Spleen (tissue), 11 donors: ENCODE measurements at regions not wholly inside any gene's neighbourhood (a gene's known extent, or its start where the extent isn't known, plus 50 kb on each side); places are given as distances from the start of the nearest gene placed in this dataset.

Experiments used
- DNase-seq: peaks from one replicate; pipeline ENCODE4 v3.0.0-alpha.2; 2020
- H3K27ac ChIP-seq, 8 donors: fragments of 200-600 bp; sonication (generic) in 7 of 8; 1 replicate in 4 of 8; 2 replicates in 4 of 8; pipeline versions ENCODE4 v1.5.0 to v1.8.0; 2016 to 2021; ENCODE audit warnings: inconsistent platforms in 4 of 8, mild to moderate bottlenecking in 4 of 8, moderate library complexity in 1 of 8
- H3K27me3 ChIP-seq, 7 donors: fragments of 200-600 bp; sonication (generic) in 6 of 7; replicated peaks in 1 of 7; 1 replicate in 4 of 7; 2 replicates in 3 of 7; pipeline versions ENCODE4 v1.5.0 to v1.8.0; 2016 to 2021; ENCODE audit warnings: inconsistent platforms in 3 of 7, mild to moderate bottlenecking in 1 of 7
- H3K36me3 ChIP-seq, 6 donors: fragments of 200-600 bp; sonication (generic) in 5 of 6; 1 replicate in 4 of 6; 2 replicates in 2 of 6; pipeline versions ENCODE4 v1.5.0 to v1.8.0; 2016 to 2021; ENCODE audit warnings: inconsistent platforms in 2 of 6
- H3K4me1 ChIP-seq, 6 donors: fragments of 200-600 bp; sonication (generic) in 5 of 6; 1 replicate in 3 of 6; 2 replicates in 3 of 6; pipeline versions ENCODE4 v1.5.0 to v1.8.0; 2016 to 2021; ENCODE audit warnings: inconsistent platforms in 3 of 6
- H3K4me3 ChIP-seq, 8 donors: fragments of 200-600 bp; sonication (generic) in 7 of 8; 1 replicate in 4 of 8; 2 replicates in 4 of 8; pipeline versions ENCODE4 v1.5.0 to v1.8.0; 2016 to 2021; ENCODE audit warnings: inconsistent platforms in 4 of 8, mild to moderate bottlenecking in 4 of 8, moderate library complexity in 2 of 8
- H3K9me3 ChIP-seq, 8 donors: fragments of 200-600 bp; sonication (generic) in 7 of 8; 1 replicate in 4 of 8; 2 replicates in 4 of 8; pipeline versions ENCODE4 v1.5.0 to v1.8.0; 2016 to 2021; ENCODE audit warnings: inconsistent platforms in 4 of 8
- POLR2A ChIP-seq, 3 donors: fragments of 450-650 bp; IDR thresholded peaks; one replicate each; pipeline ENCODE4 v1.5.1; 2017; ENCODE audit warnings: antibody characterized with exemption in 3 of 3, mild to moderate bottlenecking in 1 of 3
- POLR2AphosphoS5 ChIP-seq, 3 donors: sonication (generic); formaldehyde crosslinking; IDR thresholded peaks; one replicate each; pipeline ENCODE4 v1.5.1; 2017; ENCODE audit warnings: antibody characterized with exemption in 3 of 3
- WGBS, 5 donors: extraction: QIAGEN DNeasy Blood & Tissue Kit in 3 of 5; methylation state at CpG; one replicate each; pipeline versions ENCODE4 v1.1.5 to v1.1.7; 2013 to 2018; 5-methylcytosine and 5-hydroxymethylcytosine counted together
- intact Hi-C: fragments of 100-400 bp; cut with DNase I; formaldehyde crosslinking; loops from one replicate; pipeline ENCODE4 v1.15.0; 2023; ENCODE audit warnings: low total_unique reads
- TF ChIP-seq, protein P1 (sequence below), 11 experiments: fragments of 200-600 bp in 7 of 11; fragments of 450-650 bp in 4 of 11; sonication (generic) in 4 of 11; IDR thresholded peaks in 8 of 11; conservative IDR thresholded peaks in 3 of 11; 1 replicate in 7 of 11; 2 replicates in 4 of 11; pipeline versions ENCODE4 v1.4.0 to v1.8.0; 2016 to 2021; ENCODE audit warnings: antibody characterized with exemption in 11 of 11, inconsistent platforms in 4 of 11, mild to moderate bottlenecking in 1 of 11
- donor health status: healthy with polysubstance abuse.
- donor health status: DM: no; HTN: no; CAD: no; lungs with moderate emphysema.
- donor health status: DM: no; HTN: no; CAD: no.
- donor health status: Bipolar disorder and iron deficiency.
- donor health status: healthy.
- donor health status: DM: no; HTN: no; CAD: no.
- donor health status: DM: yes; HTN: yes; CAD: no.

DNA sequence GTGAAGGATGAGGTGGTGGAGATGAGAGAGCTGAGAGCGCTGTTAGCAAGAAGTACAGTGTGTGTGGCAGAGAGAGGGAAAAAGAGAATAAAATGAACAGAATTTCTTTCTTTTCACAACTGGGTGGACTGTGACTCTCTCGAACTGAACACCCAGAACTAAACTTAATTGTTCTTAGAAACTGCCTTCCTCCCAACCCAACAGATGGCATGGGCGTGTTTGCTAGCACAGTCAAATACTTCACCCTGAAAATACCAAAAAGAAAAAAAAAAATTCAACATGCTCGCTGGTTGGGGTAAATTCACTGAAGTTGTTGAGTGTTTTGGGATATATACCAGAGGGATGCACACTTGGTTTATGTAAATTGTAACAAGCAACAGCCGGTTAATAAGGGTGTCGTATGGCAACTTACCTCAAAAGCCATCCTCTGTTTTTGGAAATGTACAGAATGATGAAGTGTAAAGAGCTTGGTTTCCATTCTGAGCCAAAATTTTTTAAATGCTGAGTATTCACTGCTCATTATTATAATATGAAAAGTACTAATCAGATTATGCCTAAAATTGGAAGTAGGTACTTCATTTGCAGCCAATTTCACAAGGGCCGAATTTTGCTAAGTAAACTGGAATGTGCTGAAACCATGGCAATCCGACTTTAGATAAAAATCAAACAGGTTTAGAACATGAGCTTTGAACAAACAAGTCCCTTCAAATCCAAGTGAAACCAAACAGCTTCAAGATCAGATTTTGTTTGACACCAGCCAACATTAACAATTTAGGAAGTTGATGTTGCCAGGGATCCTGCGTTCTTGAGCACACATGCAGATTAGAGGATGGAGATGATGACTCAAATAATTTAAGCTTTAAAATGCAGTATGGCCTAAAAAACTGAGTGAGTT, 115.8 kb downstream of the ZIC5 start:
- intact Hi-C loops, result no loop called here
- Histone ChIP-seq H3K9me3 (no peaks in the 10 kb centered on the region), H3K27ac (no peak overlapping the region), H3K27me3 (no peaks in the 10 kb centered on the region), H3K4me3 (no peak overlapping the region), H3K4me1 (peaks cover 0 to 13% (median 6%) of the 10 kb centered on the region in 6 donors), H3K36me3 (peaks cover 0 to 11% (median 0%) of the 10 kb centered on the region in 6 donors)
- DNase-seq, result no peak
- TF ChIP-seq POLR2A (IDR thresholded peaks at IDR 0.05), result no peak
- TF ChIP-seq, protein P1, sequence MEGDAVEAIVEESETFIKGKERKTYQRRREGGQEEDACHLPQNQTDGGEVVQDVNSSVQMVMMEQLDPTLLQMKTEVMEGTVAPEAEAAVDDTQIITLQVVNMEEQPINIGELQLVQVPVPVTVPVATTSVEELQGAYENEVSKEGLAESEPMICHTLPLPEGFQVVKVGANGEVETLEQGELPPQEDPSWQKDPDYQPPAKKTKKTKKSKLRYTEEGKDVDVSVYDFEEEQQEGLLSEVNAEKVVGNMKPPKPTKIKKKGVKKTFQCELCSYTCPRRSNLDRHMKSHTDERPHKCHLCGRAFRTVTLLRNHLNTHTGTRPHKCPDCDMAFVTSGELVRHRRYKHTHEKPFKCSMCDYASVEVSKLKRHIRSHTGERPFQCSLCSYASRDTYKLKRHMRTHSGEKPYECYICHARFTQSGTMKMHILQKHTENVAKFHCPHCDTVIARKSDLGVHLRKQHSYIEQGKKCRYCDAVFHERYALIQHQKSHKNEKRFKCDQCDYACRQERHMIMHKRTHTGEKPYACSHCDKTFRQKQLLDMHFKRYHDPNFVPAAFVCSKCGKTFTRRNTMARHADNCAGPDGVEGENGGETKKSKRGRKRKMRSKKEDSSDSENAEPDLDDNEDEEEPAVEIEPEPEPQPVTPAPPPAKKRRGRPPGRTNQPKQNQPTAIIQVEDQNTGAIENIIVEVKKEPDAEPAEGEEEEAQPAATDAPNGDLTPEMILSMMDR (IDR thresholded peaks at IDR 0.05 in 8 of 11, conservative IDR thresholded peaks at IDR 0.05 in 3 of 11), result no peak
- no peak for TF ChIP-seq POLR2AphosphoS5 (IDR thresholded peaks at IDR 0.05)
- 86 to 93% (median 91%) methylated on average over 9 of the region's 9 CpGs for WGBS, 5 donors

DNA sequence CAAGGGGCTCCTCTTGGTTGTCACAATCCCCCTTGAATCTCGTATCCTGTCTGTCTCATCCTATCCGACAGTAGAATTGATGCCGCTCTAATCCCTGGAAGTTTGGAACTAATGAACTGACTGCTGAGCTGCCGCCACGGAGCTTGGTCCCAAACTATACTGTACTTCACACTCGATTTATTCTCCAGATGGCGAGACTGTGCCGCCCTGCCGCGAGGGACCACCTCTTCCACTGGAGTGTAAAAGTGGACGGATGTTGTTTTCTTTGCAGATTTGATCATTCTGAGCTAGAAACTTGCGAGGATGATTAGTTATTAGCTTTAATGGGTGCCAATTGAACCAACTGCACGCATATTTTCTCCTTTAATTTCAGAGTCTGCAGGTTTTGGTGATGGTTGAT, 117.2 kb downstream of the ZIC5 start:
- H3K27me3 ChIP-seq, result no peaks in the 10 kb centered on the region
- no peak overlapping the region for H3K4me3 ChIP-seq
- 91 to 95% (median 93%) methylated on average over 13 of the region's 13 CpGs for WGBS, 5 donors
- intact Hi-C loops, result no loop called here
- H3K9me3 ChIP-seq, result no peaks in the 10 kb centered on the region
- H3K4me1 ChIP-seq, result peaks cover 0 to 6% (median 4%) of the 10 kb centered on the region in 6 donors
- DNase-seq, result no peak
- H3K36me3 ChIP-seq, result peaks cover 0 to 10% (median 0%) of the 10 kb centered on the region in 6 donors
- no peak overlapping the region for H3K27ac ChIP-seq
- TF ChIP-seq, protein P1 (IDR thresholded peaks at IDR 0.05 in 8 of 11, conservative IDR thresholded peaks at IDR 0.05 in 3 of 11), result no peak
- TF ChIP-seq POLR2A (IDR thresholded peaks at IDR 0.05), result no peak
- no peak for TF ChIP-seq POLR2AphosphoS5 (IDR thresholded peaks at IDR 0.05)

DNA sequence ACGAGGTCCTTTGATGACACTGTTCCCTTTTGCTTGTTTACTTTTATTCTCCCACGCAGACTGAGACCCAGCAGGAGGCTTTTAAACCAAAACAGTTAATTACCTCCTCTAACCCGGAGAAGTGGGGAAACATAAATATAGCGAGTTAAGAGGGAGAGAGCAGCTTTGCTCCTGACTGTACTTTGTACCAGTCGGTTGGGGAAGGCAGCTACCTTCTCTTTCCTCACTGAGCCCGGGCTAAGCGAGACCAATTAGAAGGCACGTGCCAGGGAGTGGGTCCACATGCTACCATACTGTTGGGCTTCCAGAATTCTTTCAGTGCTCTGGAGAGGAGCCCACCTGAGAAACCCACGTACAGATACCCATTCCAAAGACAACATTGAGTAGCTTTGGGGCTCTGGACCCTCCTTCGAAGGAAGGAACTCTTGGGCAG, 124.2 kb downstream of the ZIC5 start:
- intact Hi-C loops, result no loop called here
- TF ChIP-seq, protein P1 (IDR thresholded peaks at IDR 0.05 in 8 of 11, conservative IDR thresholded peaks at IDR 0.05 in 3 of 11), result no peak
- no peak for TF ChIP-seq POLR2AphosphoS5 (IDR thresholded peaks at IDR 0.05)
- no peak for TF ChIP-seq POLR2A (IDR thresholded peaks at IDR 0.05)
- Histone ChIP-seq H3K36me3 (no peaks in the 10 kb centered on the region), H3K4me1 (no peaks in the 10 kb centered on the region), H3K9me3 (no peaks in the 10 kb centered on the region), H3K27me3 (no peaks in the 10 kb centered on the region), H3K27ac (no peak overlapping the region), H3K4me3 (no peak overlapping the region)
- 78 to 91% (median 85%) methylated on average over 10 of the region's 10 CpGs for WGBS, 5 donors
- DNase-seq, result no peak

DNA sequence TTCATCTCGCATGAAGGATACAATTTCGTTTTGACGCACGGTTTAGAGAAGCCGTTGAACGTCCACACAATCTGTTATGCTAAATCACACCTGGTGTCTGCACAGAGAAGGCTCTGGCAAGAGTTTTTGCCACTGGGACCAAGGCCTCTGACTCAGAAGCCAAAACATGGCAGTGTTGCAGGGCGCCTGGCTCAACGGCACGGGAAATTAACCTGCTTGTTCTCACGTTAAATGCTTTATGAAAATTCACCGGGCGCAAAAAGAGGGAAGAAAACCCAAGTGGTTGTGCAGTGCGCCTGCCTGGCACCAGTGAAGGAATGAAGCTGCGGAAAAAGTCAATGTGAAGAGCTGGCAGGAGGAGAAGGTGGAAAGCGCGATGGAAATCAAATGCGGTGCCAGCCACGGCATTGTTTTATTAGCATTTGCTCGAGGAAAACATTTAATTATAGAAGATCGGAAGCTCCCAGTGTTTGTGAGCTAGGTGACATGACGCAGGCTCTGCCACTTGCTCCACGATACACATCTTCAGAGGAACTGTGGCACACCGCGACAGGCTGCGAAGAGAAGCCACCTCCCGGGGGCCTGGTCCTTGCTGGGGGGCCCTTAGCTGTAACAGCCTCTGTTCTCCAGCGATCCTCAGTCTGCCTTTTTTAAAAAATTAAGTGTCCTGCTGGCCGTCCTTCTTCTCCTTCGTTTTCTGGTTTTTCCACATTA, 126.2 kb downstream of the ZIC5 start:
- H3K4me3 ChIP-seq, result no peak overlapping the region
- TF ChIP-seq POLR2A (IDR thresholded peaks at IDR 0.05), result no peak
- TF ChIP-seq POLR2AphosphoS5 (IDR thresholded peaks at IDR 0.05), result no peak
- TF ChIP-seq, protein P1 (IDR thresholded peaks at IDR 0.05 in 8 of 11, conservative IDR thresholded peaks at IDR 0.05 in 3 of 11), result no peak
- H3K36me3 ChIP-seq, result no peaks in the 10 kb centered on the region
- no peak overlapping the region for H3K27ac ChIP-seq
- no peaks in the 10 kb centered on the region for H3K9me3 ChIP-seq
- WGBS, 5 donors, result 89 to 94% (median 92%) methylated on average over 29 of the region's 29 CpGs
- intact Hi-C loops, result no loop called here
- DNase-seq, result no peak
- no peaks in the 10 kb centered on the region for H3K4me1 ChIP-seq
- H3K27me3 ChIP-seq, result no peaks in the 10 kb centered on the region
